Activated naive CD8-positive, alpha-beta T cell treated with anti-CD3 and anti-CD28 coated beads, Interleukin-2, amount 10 ng/mL, durations not matched to agents 7 days and 5 days (primary cell): ENCODE measurements at regions not wholly inside any gene's neighbourhood (a gene's known extent, or its start where the extent isn't known, plus 50 kb on each side); places are given as distances from the start of the nearest gene placed in this dataset.

Experiments used
- ATAC-seq: fragments of 150-1000 bp; cut with Tn5 transposase; one replicate; pipeline ENCODE4 v1.10.0; 2021; ENCODE audit warnings: low read depth, moderate library complexity
- POLR2A ChIA-PET: fragments of 350-600 bp; sonication (Branson Sonifier 250); formaldehyde crosslinking; loops from one replicate; lab custom pipeline; 2021; ENCODE audit warnings: antibody characterized with exemption; lab: Charles Lee
- DNase-seq: peaks from one replicate; pipeline ENCODE4 v3.0.0; 2021
- H3K27ac Mint-ChIP-seq: one replicate; pipeline ENCODE4 v1.8.0; 2022; ENCODE audit warnings: mild to moderate bottlenecking, mixed read lengths
- H3K27me3 Mint-ChIP-seq: one replicate; pipeline ENCODE4 v1.8.0; 2022; ENCODE audit warnings: mild to moderate bottlenecking, moderate library complexity, mixed read lengths
- H3K36me3 Mint-ChIP-seq: one replicate; pipeline ENCODE4 v1.8.0; 2021; ENCODE audit warnings: mild to moderate bottlenecking, mixed read lengths
- H3K4me1 Mint-ChIP-seq: one replicate; pipeline ENCODE4 v1.8.0; 2021; ENCODE audit warnings: mixed read lengths
- H3K4me3 Mint-ChIP-seq: one replicate; pipeline ENCODE4 v1.8.0; 2022; ENCODE audit warnings: mild to moderate bottlenecking, moderate library complexity, mixed read lengths
- H3K9me3 Mint-ChIP-seq: one replicate; pipeline ENCODE4 v1.8.0; 2021; ENCODE audit warnings: mixed read lengths

- no peaks in the 10 kb centered on the region for H3K4me1 Mint-ChIP-seq
- POLR2A ChIA-PET = no interaction called here
- H3K9me3 Mint-ChIP-seq = no peaks in the 10 kb centered on the region
- H3K36me3 Mint-ChIP-seq = no peaks in the 10 kb centered on the region
- peaks cover 2% of the 10 kb centered on the region for H3K27me3 Mint-ChIP-seq
- no peak for ATAC-seq
- DNase-seq = no peak
- H3K4me3 Mint-ChIP-seq = no peak overlapping the region
- H3K27ac Mint-ChIP-seq = no peak overlapping the region
Observed at GRCh38 chr6:167505199-167505598, 180.3 kb downstream of the TTLL2 start.

- DNase-seq = no peak
- Mint-ChIP-seq H3K36me3 (no peaks in the 10 kb centered on the region), H3K9me3 (no peaks in the 10 kb centered on the region), H3K27ac (no peak overlapping the region), H3K4me3 (no peak overlapping the region), H3K4me1 (no peaks in the 10 kb centered on the region), H3K27me3 (peaks cover 2% of the 10 kb centered on the region)
- no peak for ATAC-seq
- POLR2A ChIA-PET = no interaction called here
Observed at GRCh38 chr6:167505782-167506181, 180.9 kb downstream of the TTLL2 start.

- no peak for ATAC-seq
Observed at GRCh38 chr6:167506443-167507301, 181.8 kb downstream of the TTLL2 start.

GRCh38 chr6:167507376-167507945, 182.6 kb downstream of the TTLL2 start:
- no peak for ATAC-seq
- no peak overlapping the region for H3K27ac Mint-ChIP-seq
- no peaks in the 10 kb centered on the region for H3K4me1 Mint-ChIP-seq
- no peaks in the 10 kb centered on the region for H3K9me3 Mint-ChIP-seq
- no peak for DNase-seq
- H3K4me3 Mint-ChIP-seq = no peak overlapping the region
- POLR2A ChIA-PET = no interaction called here
- no peaks in the 10 kb centered on the region for H3K36me3 Mint-ChIP-seq
- H3K27me3 Mint-ChIP-seq = peaks cover 2% of the 10 kb centered on the region

More at GRCh38 chr6:167506443-167507301, 181.8 kb downstream of the TTLL2 start:
- POLR2A ChIA-PET = no interaction called here
- H3K4me3 Mint-ChIP-seq = no peak overlapping the region
- no peak overlapping the region for H3K27ac Mint-ChIP-seq
- peaks cover 2% of the 10 kb centered on the region for H3K27me3 Mint-ChIP-seq
- H3K9me3 Mint-ChIP-seq = no peaks in the 10 kb centered on the region
- no peak for DNase-seq
- no peaks in the 10 kb centered on the region for H3K36me3 Mint-ChIP-seq
- no peaks in the 10 kb centered on the region for H3K4me1 Mint-ChIP-seq

- H3K27me3 Mint-ChIP-seq = peaks cover 2% of the 10 kb centered on the region
Observed at GRCh38 chr6:167508919-167509852, 184.3 kb downstream of the TTLL2 start.

GRCh38 chr6:167509853-167510220, 185.0 kb downstream of the TTLL2 start:
- POLR2A ChIA-PET = no interaction called here
- H3K4me3 Mint-ChIP-seq = no peak overlapping the region
- H3K27ac Mint-ChIP-seq = no peak overlapping the region
- ATAC-seq = no peak
- H3K36me3 Mint-ChIP-seq = no peaks in the 10 kb centered on the region
- peaks cover 2% of the 10 kb centered on the region for H3K27me3 Mint-ChIP-seq
- no peaks in the 10 kb centered on the region for H3K4me1 Mint-ChIP-seq
- no peak for DNase-seq
- H3K9me3 Mint-ChIP-seq = no peaks in the 10 kb centered on the region

More at GRCh38 chr6:167508919-167509852, 184.3 kb downstream of the TTLL2 start:
- no peak for ATAC-seq
- Mint-ChIP-seq H3K4me1 (no peaks in the 10 kb centered on the region), H3K4me3 (no peak overlapping the region), H3K27ac (no peak overlapping the region), H3K9me3 (no peaks in the 10 kb centered on the region), H3K36me3 (no peaks in the 10 kb centered on the region)
- POLR2A ChIA-PET = no interaction called here
- DNase-seq = no peak

GRCh38 chr6:167510648-167511047, 185.8 kb downstream of the TTLL2 start:
- POLR2A ChIA-PET = no interaction called here
- DNase-seq (no peak), ATAC-seq (no peak)
- H3K9me3 Mint-ChIP-seq = no peaks in the 10 kb centered on the region
- H3K4me1 Mint-ChIP-seq = no peaks in the 10 kb centered on the region
- H3K27me3 Mint-ChIP-seq = peaks cover 2% of the 10 kb centered on the region
- H3K4me3 Mint-ChIP-seq = no peak overlapping the region
- H3K36me3 Mint-ChIP-seq = no peaks in the 10 kb centered on the region
- no peak overlapping the region for H3K27ac Mint-ChIP-seq

- no peaks in the 10 kb centered on the region for H3K4me1 Mint-ChIP-seq
- H3K4me3 Mint-ChIP-seq = no peak overlapping the region
- no peak overlapping the region for H3K27ac Mint-ChIP-seq
- POLR2A ChIA-PET = no interaction called here
- no peaks in the 10 kb centered on the region for H3K36me3 Mint-ChIP-seq
- H3K9me3 Mint-ChIP-seq = no peaks in the 10 kb centered on the region
- ATAC-seq = no peak
- peaks cover 2% of the 10 kb centered on the region for H3K27me3 Mint-ChIP-seq
- DNase-seq = no peak
Observed at GRCh38 chr6:167512696-167513375, 187.9 kb downstream of the TTLL2 start.

GRCh38 chr6:167513778-167514177, 188.9 kb downstream of the TTLL2 start:
- POLR2A ChIA-PET = no interaction called here
- ATAC-seq (no peak), DNase-seq (no peak)
- no peaks in the 10 kb centered on the region for H3K9me3 Mint-ChIP-seq
- H3K27me3 Mint-ChIP-seq = peaks cover 5% of the 10 kb centered on the region
- no peak overlapping the region for H3K27ac Mint-ChIP-seq
- H3K4me1 Mint-ChIP-seq = no peaks in the 10 kb centered on the region
- H3K36me3 Mint-ChIP-seq = no peaks in the 10 kb centered on the region
- no peak overlapping the region for H3K4me3 Mint-ChIP-seq

GRCh38 chr6:167514524-167514923, 189.6 kb downstream of the TTLL2 start:
- POLR2A ChIA-PET = no interaction called here
- Mint-ChIP-seq H3K4me1 (no peaks in the 10 kb centered on the region), H3K9me3 (no peaks in the 10 kb centered on the region), H3K36me3 (no peaks in the 10 kb centered on the region), H3K4me3 (no peak overlapping the region), H3K27me3 (peaks cover 2% of the 10 kb centered on the region), H3K27ac (no peak overlapping the region)
- DNase-seq = no peak
- no peak for ATAC-seq

- POLR2A ChIA-PET = no interaction called here
- Mint-ChIP-seq H3K4me1 (no peaks in the 10 kb centered on the region), H3K9me3 (no peaks in the 10 kb centered on the region), H3K27me3 (peaks cover 2% of the 10 kb centered on the region), H3K4me3 (no peak overlapping the region), H3K27ac (no peak overlapping the region), H3K36me3 (no peaks in the 10 kb centered on the region)
- DNase-seq (no peak), ATAC-seq (no peak)
Observed at GRCh38 chr6:167515873-167516507, 191.1 kb downstream of the TTLL2 start.

GRCh38 chr6:167517254-167517916, 192.5 kb downstream of the TTLL2 start:
- no peak overlapping the region for H3K4me3 Mint-ChIP-seq
- H3K9me3 Mint-ChIP-seq = no peaks in the 10 kb centered on the region
- POLR2A ChIA-PET = no interaction called here
- peaks cover 5% of the 10 kb centered on the region for H3K27me3 Mint-ChIP-seq
- ATAC-seq (no peak), DNase-seq (no peak)
- no peaks in the 10 kb centered on the region for H3K4me1 Mint-ChIP-seq
- H3K27ac Mint-ChIP-seq = no peak overlapping the region
- H3K36me3 Mint-ChIP-seq = no peaks in the 10 kb centered on the region
